CD4-positive, CD25-positive, alpha-beta regulatory T cell (primary cell): ENCODE measurements at regions not wholly inside any gene's neighbourhood (a gene's known extent, or its start where the extent isn't known, plus 50 kb on each side); places are given as distances from the start of the nearest gene placed in this dataset.
"Not testable (repeated sequence)": the region's sequence is repeated elsewhere in the genome, so short reads cannot be mapped to it uniquely, and the experiment has no call there.

ENCODE experiments used
- ATAC-seq, 2 donors: fragments of 150-1000 bp; cut with Tn5 transposase; one replicate each; pipeline ENCODE4 v1.10.0; 2021; ENCODE audit warnings: low read depth in 2 of 2, moderate number of reproducible peaks in 2 of 2, moderate library complexity in 1 of 2
- DNase-seq, 3 donors: peaks; one replicate each; pipeline versions ENCODE4 v3.0.0 to v3.0.0-alpha.2; 2012 to 2022; ENCODE audit warnings: mixed read lengths in 1 of 3
- H3K27ac ChIP-seq: one replicate; pipeline ENCODE4 v1.7.0; 2013; ENCODE audit warnings: mild to moderate bottlenecking, low read length; ENCODE audit not compliant: insufficient read depth, poor library complexity, severe bottlenecking
- H3K27me3 ChIP-seq: one replicate; pipeline ENCODE4 v1.7.0; 2013; ENCODE audit warnings: low read length; ENCODE audit not compliant: control insufficient read depth, insufficient read depth
- H3K36me3 ChIP-seq: one replicate; pipeline ENCODE4 v1.7.0; 2013; ENCODE audit warnings: mild to moderate bottlenecking, low read length, moderate library complexity; ENCODE audit not compliant: control insufficient read depth, insufficient read depth
- H3K4me1 ChIP-seq: 2 replicates; pipeline ENCODE4 v1.7.0; 2013; ENCODE audit warnings: mild to moderate bottlenecking, low read length; ENCODE audit not compliant: insufficient read depth, control insufficient read depth, poor library complexity, severe bottlenecking
- H3K4me3 ChIP-seq: one replicate; pipeline ENCODE4 v1.7.0; 2013; ENCODE audit warnings: low read depth, mild to moderate bottlenecking, low read length, moderate library complexity
- H3K9me3 ChIP-seq, 2 experiments: 1 replicate in 1 of 2; 2 replicates in 1 of 2; pipeline ENCODE4 v1.7.0; 2013; ENCODE audit warnings: low read length in 2 of 2, mild to moderate bottlenecking in 1 of 2, moderate library complexity in 1 of 2; ENCODE audit not compliant: control insufficient read depth in 2 of 2
- H3K27ac Mint-ChIP-seq, 3 donors: one replicate each; pipeline ENCODE4 v1.8.0; 2020 to 2022; ENCODE audit warnings: mild to moderate bottlenecking in 3 of 3, mixed read lengths in 3 of 3, moderate library complexity in 2 of 3
- H3K27me3 Mint-ChIP-seq: one replicate; pipeline ENCODE4 v1.8.0; 2022; ENCODE audit warnings: mild to moderate bottlenecking, mixed read lengths
- H3K36me3 Mint-ChIP-seq: one replicate; pipeline ENCODE4 v1.8.0; 2020; ENCODE audit warnings: mixed read lengths
- H3K4me1 Mint-ChIP-seq, 4 donors: one replicate each; pipeline ENCODE4 v1.8.0; 2020 to 2022; ENCODE audit warnings: mixed read lengths in 4 of 4, mild to moderate bottlenecking in 1 of 4
- H3K4me3 Mint-ChIP-seq, 4 donors: one replicate each; pipeline ENCODE4 v1.8.0; 2020 to 2022; ENCODE audit warnings: mild to moderate bottlenecking in 4 of 4, mixed read lengths in 4 of 4, moderate library complexity in 3 of 4
- H3K9me3 Mint-ChIP-seq, 7 donors: one replicate each; pipeline ENCODE4 v1.8.0; 2020 to 2022; ENCODE audit warnings: mixed read lengths in 7 of 7, mild to moderate bottlenecking in 3 of 7, moderate library complexity in 2 of 7

DNA sequence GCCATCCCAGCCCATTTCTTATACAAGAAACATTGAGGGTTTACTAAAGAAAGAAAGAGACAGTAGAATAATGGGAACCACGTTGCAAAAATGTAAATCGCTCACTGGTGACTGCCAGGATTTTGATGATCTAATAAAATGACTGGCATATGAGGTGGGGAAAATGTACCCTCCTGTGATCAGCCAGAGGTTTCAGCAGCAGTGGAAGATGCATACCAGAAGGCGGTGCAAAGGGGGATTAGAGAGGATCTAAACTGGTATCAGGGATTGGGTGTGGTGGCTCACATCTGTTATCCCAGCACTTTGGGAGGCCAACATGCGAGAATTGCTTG is 60.8 kb upstream of the DDR1 start:
- no peak overlapping the region for H3K27ac ChIP-seq
- H3K27ac Mint-ChIP-seq: peak overlapping the region; percentile 71 to 90 (median 84)

DNA sequence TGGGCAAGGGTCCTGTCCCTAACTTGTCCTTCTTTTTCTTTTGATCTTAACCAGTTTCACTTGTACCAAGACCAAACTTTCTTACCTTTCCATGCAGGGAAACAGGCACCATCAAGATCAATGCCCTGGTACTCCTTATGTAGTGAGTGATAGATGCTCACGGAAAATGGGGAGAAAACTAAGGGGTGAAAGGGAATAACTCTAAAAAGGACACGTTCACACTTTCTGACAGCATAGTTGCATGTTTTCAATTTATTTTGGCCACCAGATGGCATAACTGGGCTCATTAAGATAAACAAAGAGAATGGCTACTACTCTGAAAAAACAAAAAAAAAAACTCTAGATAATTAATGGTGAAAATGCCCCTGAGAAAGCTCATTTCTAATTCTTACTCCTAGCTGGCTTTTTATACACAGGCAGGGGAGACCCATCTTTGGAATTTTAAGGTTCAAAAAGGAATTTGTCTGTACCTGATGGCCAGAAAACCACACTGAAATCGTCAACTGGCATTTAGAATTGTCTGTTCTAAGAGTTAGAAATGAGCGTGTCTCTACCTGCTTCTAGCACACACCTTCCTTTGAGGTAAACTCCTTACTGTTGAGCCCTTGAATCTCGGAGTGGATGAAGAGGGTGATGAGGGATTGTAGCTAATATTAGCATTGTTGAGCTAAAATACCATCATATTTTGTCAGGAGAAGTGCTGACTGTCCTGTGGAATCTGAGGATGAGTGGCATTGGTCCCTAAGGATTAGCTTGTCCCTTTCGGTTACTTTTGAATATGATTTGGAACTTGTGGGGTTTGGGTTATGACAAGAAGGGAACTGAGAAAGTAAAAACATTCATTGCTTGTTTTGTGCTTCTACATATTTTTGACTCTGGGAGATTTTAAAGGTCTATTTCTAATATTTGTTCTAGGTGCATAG is 62.2 kb upstream of the DDR1 start:
- H3K4me1 ChIP-seq: peaks cover 13% of the 10 kb centered on the region
- H3K36me3 ChIP-seq: peaks cover 23% of the 10 kb centered on the region
- ATAC-seq: peak in 1 of 2 donors; percentile 37
- no peak overlapping the region for H3K4me3 ChIP-seq
- Mint-ChIP-seq H3K4me1 (peaks cover 13 to 86% (median 59%) of the 10 kb centered on the region in 4 donors), H3K27ac (peak overlapping the region; percentile 38 to 72 (median 71)), H3K9me3 (peaks cover 0 to 1% (median 0%) of the 10 kb centered on the region in 7 donors), H3K36me3 (peaks cover 21% of the 10 kb centered on the region), H3K27me3 (no peaks in the 10 kb centered on the region), H3K4me3 (peak overlapping the region in 2 of 4 donors; percentile 7 to 35)
- peak overlapping the region; percentile 5 for H3K27ac ChIP-seq
- peak in 2 of 3 donors; percentile 44 to 57 for DNase-seq
- no peaks in the 10 kb centered on the region for H3K27me3 ChIP-seq
- H3K9me3 ChIP-seq: no peaks in the 10 kb centered on the region

More for the DNA sequence above, 60.8 kb upstream of the DDR1 start:
- Mint-ChIP-seq H3K27me3 (no peaks in the 10 kb centered on the region), H3K36me3 (peaks cover 24% of the 10 kb centered on the region), H3K4me3 (peak overlapping the region in 1 of 4 donors; percentile 30), H3K9me3 (peaks cover 0 to 1% (median 0%) of the 10 kb centered on the region in 7 donors), H3K4me1 (peaks cover 17 to 91% (median 61%) of the 10 kb centered on the region in 4 donors)
- Histone ChIP-seq H3K4me3 (no peak overlapping the region), H3K9me3 (no peaks in the 10 kb centered on the region), H3K27me3 (no peaks in the 10 kb centered on the region), H3K4me1 (peaks cover 27% of the 10 kb centered on the region), H3K36me3 (peaks cover 26% of the 10 kb centered on the region)
- ATAC-seq: no peak
- DNase-seq: no peak

DNA sequence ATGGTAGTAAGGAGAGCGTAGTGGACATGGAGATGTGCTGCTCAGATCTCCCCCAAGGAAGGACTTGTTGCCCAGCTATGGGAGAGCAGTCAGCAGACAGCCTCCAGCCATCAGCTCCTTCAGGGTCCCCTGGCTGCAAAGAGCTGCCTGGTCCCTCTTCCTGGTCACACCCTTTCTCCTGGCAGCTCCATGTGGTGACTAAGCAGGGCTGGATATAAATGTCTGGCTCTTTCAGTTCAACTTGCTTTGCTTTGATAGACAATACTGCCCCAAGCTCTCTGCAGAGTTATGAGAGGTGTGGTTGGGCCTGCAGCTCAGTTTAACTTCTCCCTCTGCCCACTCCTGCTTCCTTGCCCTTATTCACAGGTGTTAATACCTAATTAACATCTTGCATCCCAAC is 64.1 kb upstream of the DDR1 start:
- ATAC-seq (no peak), DNase-seq (no peak)
- no peaks in the 10 kb centered on the region for H3K9me3 ChIP-seq
- H3K36me3 ChIP-seq: peaks cover 17% of the 10 kb centered on the region
- H3K9me3 Mint-ChIP-seq: peaks cover 0 to 1% (median 0%) of the 10 kb centered on the region in 7 donors
- no peaks in the 10 kb centered on the region for H3K27me3 Mint-ChIP-seq
- H3K36me3 Mint-ChIP-seq: peaks cover 23% of the 10 kb centered on the region
- H3K27me3 ChIP-seq: no peaks in the 10 kb centered on the region
- H3K4me3 Mint-ChIP-seq: peak overlapping the region in 1 of 4 donors; percentile 51
- H3K27ac Mint-ChIP-seq: peak overlapping the region in 2 of 3 donors; percentile 84 to 93
- peaks cover 8% of the 10 kb centered on the region for H3K4me1 ChIP-seq
- peaks cover 13 to 82% (median 56%) of the 10 kb centered on the region in 4 donors for H3K4me1 Mint-ChIP-seq
- no peak overlapping the region for H3K4me3 ChIP-seq
- H3K27ac ChIP-seq: peak overlapping the region; percentile 30

DNA sequence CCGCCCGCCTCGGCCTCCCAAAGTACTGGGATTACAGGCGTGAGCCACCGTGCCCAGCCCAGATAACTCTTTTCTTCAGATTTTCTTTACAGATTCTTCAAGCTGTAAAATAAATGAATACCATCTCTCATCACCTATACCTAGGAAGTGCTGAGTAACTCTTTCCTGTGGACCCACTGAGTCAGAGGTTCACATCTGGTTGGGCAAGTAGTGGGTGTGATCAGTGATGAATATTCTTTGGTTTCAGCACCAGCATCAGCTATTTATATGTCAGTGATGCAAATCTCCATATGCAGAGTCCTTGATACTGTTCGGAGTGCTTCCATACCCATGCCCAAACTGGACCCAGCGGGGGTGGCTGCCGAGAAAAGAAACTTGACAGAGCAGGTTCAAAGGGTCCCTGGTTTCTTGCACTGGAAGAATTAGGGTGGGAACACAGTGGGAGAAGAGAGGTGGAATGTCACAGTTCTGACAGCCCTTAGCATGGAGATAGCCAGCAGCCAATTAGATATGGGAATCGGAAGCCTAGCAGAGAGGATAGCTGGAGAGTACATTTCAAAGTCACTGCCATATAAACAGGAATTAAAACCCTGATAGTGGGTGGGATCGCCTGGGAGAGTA is 64.9 kb upstream of the DDR1 start:
- H3K36me3 Mint-ChIP-seq: peaks cover 22% of the 10 kb centered on the region
- ATAC-seq (peak; percentile 48 to 49), DNase-seq (no peak)
- no peaks in the 10 kb centered on the region for H3K27me3 Mint-ChIP-seq
- Histone ChIP-seq H3K27ac (peak overlapping the region; percentile 29), H3K36me3 (peaks cover 10% of the 10 kb centered on the region), H3K27me3 (no peaks in the 10 kb centered on the region), H3K4me1 (peaks cover 7% of the 10 kb centered on the region), H3K4me3 (no peak overlapping the region), H3K9me3 (no peaks in the 10 kb centered on the region)
- peaks cover 9 to 82% (median 56%) of the 10 kb centered on the region in 4 donors for H3K4me1 Mint-ChIP-seq
- H3K27ac Mint-ChIP-seq: peak overlapping the region; percentile 84 to 98 (median 88)
- H3K9me3 Mint-ChIP-seq: peaks cover 0 to 1% (median 0%) of the 10 kb centered on the region in 7 donors
- H3K4me3 Mint-ChIP-seq: peak overlapping the region in 2 of 4 donors; percentile 11 to 51

DNA sequence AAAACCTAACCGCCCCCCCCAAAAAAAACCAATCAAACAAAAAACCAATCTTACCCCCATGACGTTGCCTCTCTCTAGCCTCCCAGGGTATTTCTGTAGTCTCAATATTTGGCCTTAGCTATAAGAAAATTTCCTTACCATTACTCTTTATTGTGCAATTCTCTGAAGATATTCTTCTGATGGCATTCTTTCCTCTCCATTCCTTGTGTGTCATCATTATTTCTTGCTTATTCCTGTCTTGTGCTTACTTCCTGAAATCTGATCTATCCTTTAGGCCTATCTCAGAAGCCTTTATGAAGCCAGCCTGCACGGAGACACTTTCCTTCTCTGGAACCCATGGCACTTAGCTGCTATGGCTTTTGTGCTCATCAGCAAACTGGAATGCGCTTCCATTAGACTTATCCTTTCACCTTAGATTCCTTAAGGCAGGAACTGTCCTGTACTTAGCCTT is 65.9 kb upstream of the DDR1 start:
- Histone ChIP-seq H3K4me1 (peaks cover 17% of the 10 kb centered on the region), H3K4me3 (no peak overlapping the region), H3K27ac (peak overlapping the region; percentile 58), H3K36me3 (peaks cover 3% of the 10 kb centered on the region), H3K27me3 (no peaks in the 10 kb centered on the region), H3K9me3 (no peaks in the 10 kb centered on the region)
- H3K27me3 Mint-ChIP-seq: no peaks in the 10 kb centered on the region
- H3K4me1 Mint-ChIP-seq: peaks cover 8 to 82% (median 58%) of the 10 kb centered on the region in 4 donors
- peak overlapping the region in 2 of 3 donors; percentile 28 to 89 for H3K27ac Mint-ChIP-seq
- H3K4me3 Mint-ChIP-seq: no peak overlapping the region
- H3K9me3 Mint-ChIP-seq: peaks cover 0 to 2% (median 0%) of the 10 kb centered on the region in 7 donors
- DNase-seq: no peak
- ATAC-seq: no peak
- peaks cover 20% of the 10 kb centered on the region for H3K36me3 Mint-ChIP-seq

DNA sequence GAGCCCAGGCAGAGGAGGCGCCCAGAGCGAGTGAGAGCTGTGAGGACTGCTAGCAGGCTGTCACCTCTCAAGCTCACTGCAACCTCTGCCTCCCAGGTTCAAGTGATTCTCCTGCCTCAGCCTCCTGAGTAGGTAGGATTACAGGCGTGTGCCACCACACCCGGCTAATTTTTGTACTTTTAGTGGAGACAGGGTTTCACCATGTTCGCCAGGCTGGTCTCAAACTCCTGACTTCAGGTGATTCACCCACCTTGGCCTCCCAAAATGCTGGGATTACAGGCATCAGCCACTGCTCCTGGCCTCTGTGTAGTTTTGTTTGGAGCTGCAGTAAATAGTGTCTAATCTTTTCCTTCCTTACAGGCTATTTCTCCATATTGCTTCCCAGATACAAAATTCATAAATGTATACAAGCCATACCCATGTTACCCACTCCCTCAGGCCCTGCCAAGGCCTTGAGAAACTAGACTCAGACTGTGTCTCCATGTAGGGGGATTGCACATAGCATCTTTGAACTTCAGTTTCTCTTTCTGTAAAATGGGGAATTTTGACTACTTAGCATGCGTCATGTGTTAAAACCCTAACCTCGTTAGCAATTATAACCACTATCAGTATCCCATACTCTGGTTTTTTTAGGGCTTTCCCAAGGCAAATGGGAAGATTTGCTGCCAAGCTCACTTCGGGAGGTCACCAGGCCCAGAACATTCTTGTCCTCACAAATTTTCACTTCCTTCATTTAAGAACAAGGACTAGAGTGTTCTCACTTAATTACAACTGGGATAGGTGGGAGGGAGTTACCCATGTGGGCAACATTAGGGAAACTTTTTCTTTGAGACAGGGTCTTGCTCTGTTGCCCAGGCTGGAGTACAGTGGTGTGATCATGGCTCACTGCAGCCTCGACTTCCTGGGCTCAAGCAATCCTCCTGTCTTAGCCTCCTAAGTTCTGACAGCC is 67.3 kb upstream of the DDR1 start:
- Mint-ChIP-seq H3K27me3 (no peaks in the 10 kb centered on the region), H3K36me3 (peaks cover 13% of the 10 kb centered on the region), H3K9me3 (peaks cover 0 to 2% (median 0%) of the 10 kb centered on the region in 7 donors), H3K4me1 (peaks cover 5 to 83% (median 53%) of the 10 kb centered on the region in 4 donors), H3K4me3 (no peak overlapping the region), H3K27ac (peak overlapping the region; percentile 43 to 98 (median 55))
- Histone ChIP-seq H3K36me3 (no peaks in the 10 kb centered on the region), H3K9me3 (no peaks in the 10 kb centered on the region), H3K4me3 (no peak overlapping the region), H3K27me3 (no peaks in the 10 kb centered on the region), H3K4me1 (peaks cover 24% of the 10 kb centered on the region), H3K27ac (no peak overlapping the region)
- DNase-seq: no peak
- no peak for ATAC-seq

DNA sequence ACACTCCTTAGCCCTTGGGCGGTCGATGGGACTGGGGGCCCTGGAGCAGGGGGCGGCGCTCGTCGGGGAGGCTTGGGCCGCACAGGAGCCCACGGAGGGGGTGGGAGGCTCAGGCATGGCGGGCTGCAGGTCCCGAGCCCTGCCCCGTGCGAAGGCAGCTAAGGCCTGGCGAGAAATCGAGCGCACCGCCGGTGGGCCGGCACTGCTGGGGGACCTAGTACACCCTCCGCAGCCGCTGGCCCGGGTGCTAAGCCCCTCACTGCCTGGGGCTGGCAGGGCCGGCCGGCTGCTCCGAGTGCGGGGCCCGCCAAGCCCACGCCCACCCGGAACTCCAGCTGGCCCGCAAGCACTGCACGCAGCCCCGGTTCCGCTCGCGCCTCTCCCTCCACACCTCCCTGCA is 68.0 kb upstream of the DDR1 start:
- not testable (repeated sequence) for H3K27ac Mint-ChIP-seq, H3K36me3 ChIP-seq, H3K4me3 Mint-ChIP-seq, H3K27ac ChIP-seq, H3K4me3 ChIP-seq, DNase-seq, H3K27me3 ChIP-seq, H3K9me3 ChIP-seq, H3K9me3 Mint-ChIP-seq, ATAC-seq, H3K27me3 Mint-ChIP-seq
- peaks cover 13% of the 10 kb centered on the region for H3K36me3 Mint-ChIP-seq
- H3K4me1 ChIP-seq: peaks cover 25% of the 10 kb centered on the region
- peaks cover 5 to 84% (median 49%) of the 10 kb centered on the region in 4 donors for H3K4me1 Mint-ChIP-seq
